ENCODE measurements at regions not wholly inside any gene's neighbourhood (a gene's known extent, or its start where the extent isn't known, plus 50 kb on each side); places are given as distances from the start of the nearest gene placed in this dataset.

DNA sequence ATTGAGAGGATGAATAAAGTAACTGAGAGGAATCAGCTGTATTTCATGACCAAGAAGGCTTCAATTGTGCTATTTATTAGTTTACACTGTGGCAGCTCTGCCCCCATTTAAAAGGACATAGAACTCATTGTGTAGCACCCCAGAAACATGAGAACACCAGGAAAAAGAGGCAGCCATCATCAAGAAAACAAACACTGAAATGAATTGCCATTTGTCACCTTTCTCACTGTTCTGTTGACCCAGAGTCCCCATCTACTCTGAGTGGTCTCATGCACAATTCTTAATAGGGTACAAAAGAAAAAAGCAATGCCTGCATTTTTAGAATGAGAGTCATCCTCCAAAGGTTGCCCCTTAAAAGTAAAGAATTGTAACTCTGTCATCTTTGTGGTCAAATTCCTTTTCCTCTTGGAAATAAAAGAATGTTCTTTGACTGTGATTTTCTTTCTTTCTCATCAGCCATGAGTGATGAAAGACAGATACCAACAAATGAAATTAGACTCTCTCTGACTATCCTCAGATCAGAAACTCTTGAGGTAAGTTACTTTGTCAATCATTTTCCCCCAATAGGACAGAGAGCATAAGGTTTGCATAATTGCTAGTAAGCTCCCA lies 1941.9 kb upstream of the PIK3C3 start:
- ChIA-PET RAD21 (ENCODE audit: unreplicated experiment) (no interaction called here), CTCF (interaction anchor here (0.7 kb wide), 1 partner anchor 449 kb away, joined by 3 read pairs; no protein-coding TSS in a partner anchor)
- no TSS peak for BruUV-seq (replicated peaks)

DNA sequence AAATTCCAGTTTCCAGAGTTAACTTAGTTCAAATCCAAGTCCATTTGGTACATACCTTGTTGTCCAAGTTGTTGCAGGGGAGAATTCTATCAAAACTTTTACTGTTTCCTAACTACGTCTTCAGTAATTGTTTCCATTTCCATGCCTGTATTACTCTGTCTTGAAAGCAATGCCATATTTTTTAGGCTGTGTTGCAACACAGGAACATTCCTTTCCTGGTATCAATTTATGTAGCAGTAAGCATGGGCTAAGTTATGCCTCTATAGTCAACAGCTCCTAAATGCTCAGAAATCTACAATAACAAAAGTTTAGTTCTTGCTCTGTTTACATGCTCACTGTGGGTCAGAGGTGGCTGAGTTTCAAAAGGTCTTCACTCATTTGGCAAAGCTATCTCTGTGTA lies 1943.8 kb upstream of the PIK3C3 start:
- FAIRE-seq (no peak), ATAC-seq (no peak), DNase-seq (ENCODE audit: low read depth, low spot score) (no peak)
- H3K4me2 ChIP-seq (ENCODE audit: control insufficient read depth, insufficient read depth), result no peak overlapping the region
- no peaks in the 10 kb centered on the region for H3K36me3 ChIP-seq (ENCODE audit: control insufficient read depth in 2 of 2, insufficient read depth in 2 of 2, low read length in 1 of 2)
- CTCF ChIA-PET, result no interaction called here
- no peaks in the 10 kb centered on the region for H3K9me3 ChIP-seq (replicated peaks; ENCODE audit: control insufficient read depth, insufficient read depth, low read length)
- intact Hi-C loops (cut with micrococcal nuclease; ENCODE audit: unreplicated experiment) (no loop called here), in situ Hi-C loops (cut with MboI) (no loop called here)
- H3K4me3 ChIP-seq, result no peak overlapping the region
- WGBS (ENCODE audit: insufficient coverage, insufficient replicate concordance, low lambda C conversion rate, missing lambda C conversion rate), result 0% methylated on average over 1 of the region's 1 CpG
- H3K9ac ChIP-seq (ENCODE audit: control insufficient read depth, insufficient read depth, low read length), result no peak overlapping the region
- H3K27ac ChIP-seq (ENCODE audit: control insufficient read depth, insufficient read depth), result no peak overlapping the region
- H4K20me1 ChIP-seq (ENCODE audit: control insufficient read depth, insufficient read depth), result no peaks in the 10 kb centered on the region
- no peaks in the 10 kb centered on the region for H3K4me1 ChIP-seq (ENCODE audit: control insufficient read depth, insufficient read depth, low read length)
- SMC1A ChIA-PET (ENCODE audit: uncharacterized antibody, unreplicated experiment), result interaction anchor here (1.1 kb wide), 1 partner anchor 21 kb away, joined by 3 read pairs; no protein-coding TSS in a partner anchor
- RAD21 ChIA-PET (ENCODE audit: unreplicated experiment), result no interaction called here
- no peaks in the 10 kb centered on the region for H3K79me2 ChIP-seq (ENCODE audit: control insufficient read depth, insufficient read depth, low read length)
- POLR2A ChIA-PET, result no interaction called here
- H3K27me3 ChIP-seq (replicated peaks in 1 of 2; ENCODE audit: control insufficient read depth in 2 of 2, insufficient read depth in 2 of 2, low read length in 1 of 2), result no peaks in the 10 kb centered on the region
- H2AFZ ChIP-seq (ENCODE audit: control insufficient read depth, low read depth, low read length), result no peak overlapping the region
- BruUV-seq (replicated peaks), result no TSS peak
- TF ChIP-seq CBX3 (IDR thresholded peaks at IDR 0.05; ENCODE audit: borderline replicate concordance, low read depth) (no peak), MEF2A (IDR thresholded peaks at IDR 0.05; ENCODE audit: insufficient read depth, low read depth, low read length) (no peak), IRF4 (IDR thresholded peaks at IDR 0.05; ENCODE audit: low read depth, low read length) (no peak)
- TF ChIP-seq, protein P1, sequence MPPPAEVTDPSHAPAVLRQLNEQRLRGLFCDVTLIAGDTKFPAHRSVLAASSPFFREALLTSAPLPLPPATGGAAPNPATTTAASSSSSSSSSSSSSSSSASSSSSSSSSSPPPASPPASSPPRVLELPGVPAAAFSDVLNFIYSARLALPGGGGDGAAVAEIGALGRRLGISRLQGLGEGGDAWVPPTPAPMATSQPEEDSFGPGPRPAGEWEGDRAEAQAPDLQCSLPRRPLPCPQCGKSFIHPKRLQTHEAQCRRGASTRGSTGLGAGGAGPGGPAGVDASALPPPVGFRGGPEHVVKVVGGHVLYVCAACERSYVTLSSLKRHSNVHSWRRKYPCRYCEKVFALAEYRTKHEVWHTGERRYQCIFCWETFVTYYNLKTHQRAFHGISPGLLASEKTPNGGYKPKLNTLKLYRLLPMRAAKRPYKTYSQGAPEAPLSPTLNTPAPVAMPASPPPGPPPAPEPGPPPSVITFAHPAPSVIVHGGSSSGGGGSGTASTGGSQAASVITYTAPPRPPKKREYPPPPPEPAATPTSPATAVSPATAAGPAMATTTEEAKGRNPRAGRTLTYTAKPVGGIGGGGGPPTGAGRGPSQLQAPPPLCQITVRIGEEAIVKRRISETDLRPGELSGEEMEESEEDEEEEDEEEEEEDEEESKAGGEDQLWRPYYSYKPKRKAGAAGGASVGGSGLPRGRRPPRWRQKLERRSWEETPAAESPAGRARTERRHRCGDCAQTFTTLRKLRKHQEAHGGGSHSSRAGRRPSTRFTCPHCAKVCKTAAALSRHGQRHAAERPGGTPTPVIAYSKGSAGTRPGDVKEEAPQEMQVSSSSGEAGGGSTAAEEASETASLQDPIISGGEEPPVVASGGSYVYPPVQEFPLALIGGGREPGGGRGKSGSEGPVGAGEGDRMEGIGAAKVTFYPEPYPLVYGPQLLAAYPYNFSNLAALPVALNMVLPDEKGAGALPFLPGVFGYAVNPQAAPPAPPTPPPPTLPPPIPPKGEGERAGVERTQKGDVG (CRISPR knock-in tag; IDR thresholded peaks at IDR 0.05), result no peak
- TF ChIP-seq, protein P2, sequence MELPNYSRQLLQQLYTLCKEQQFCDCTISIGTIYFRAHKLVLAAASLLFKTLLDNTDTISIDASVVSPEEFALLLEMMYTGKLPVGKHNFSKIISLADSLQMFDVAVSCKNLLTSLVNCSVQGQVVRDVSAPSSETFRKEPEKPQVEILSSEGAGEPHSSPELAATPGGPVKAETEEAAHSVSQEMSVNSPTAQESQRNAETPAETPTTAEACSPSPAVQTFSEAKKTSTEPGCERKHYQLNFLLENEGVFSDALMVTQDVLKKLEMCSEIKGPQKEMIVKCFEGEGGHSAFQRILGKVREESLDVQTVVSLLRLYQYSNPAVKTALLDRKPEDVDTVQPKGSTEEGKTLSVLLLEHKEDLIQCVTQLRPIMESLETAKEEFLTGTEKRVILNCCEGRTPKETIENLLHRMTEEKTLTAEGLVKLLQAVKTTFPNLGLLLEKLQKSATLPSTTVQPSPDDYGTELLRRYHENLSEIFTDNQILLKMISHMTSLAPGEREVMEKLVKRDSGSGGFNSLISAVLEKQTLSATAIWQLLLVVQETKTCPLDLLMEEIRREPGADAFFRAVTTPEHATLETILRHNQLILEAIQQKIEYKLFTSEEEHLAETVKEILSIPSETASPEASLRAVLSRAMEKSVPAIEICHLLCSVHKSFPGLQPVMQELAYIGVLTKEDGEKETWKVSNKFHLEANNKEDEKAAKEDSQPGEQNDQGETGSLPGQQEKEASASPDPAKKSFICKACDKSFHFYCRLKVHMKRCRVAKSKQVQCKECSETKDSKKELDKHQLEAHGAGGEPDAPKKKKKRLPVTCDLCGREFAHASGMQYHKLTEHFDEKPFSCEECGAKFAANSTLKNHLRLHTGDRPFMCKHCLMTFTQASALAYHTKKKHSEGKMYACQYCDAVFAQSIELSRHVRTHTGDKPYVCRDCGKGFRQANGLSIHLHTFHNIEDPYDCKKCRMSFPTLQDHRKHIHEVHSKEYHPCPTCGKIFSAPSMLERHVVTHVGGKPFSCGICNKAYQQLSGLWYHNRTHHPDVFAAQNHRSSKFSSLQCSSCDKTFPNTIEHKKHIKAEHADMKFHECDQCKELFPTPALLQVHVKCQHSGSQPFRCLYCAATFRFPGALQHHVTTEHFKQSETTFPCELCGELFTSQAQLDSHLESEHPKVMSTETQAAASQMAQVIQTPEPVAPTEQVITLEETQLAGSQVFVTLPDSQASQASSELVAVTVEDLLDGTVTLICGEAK (IDR thresholded peaks at IDR 0.05; ENCODE audit: borderline replicate concordance), result no peak

More for the DNA sequence above, 1941.9 kb upstream of the PIK3C3 start:
- FAIRE-seq (no peak), DNase-seq (ENCODE audit: low read depth, low spot score) (no peak), ATAC-seq (no peak)
- Histone ChIP-seq H3K9ac (ENCODE audit: control insufficient read depth, insufficient read depth, low read length) (no peak overlapping the region), H3K79me2 (ENCODE audit: control insufficient read depth, insufficient read depth, low read length) (no peaks in the 10 kb centered on the region), H3K4me1 (ENCODE audit: control insufficient read depth, insufficient read depth, low read length) (no peaks in the 10 kb centered on the region), H3K27me3 (replicated peaks in 1 of 2; ENCODE audit: control insufficient read depth in 2 of 2, insufficient read depth in 2 of 2, low read length in 1 of 2) (no peaks in the 10 kb centered on the region), H4K20me1 (ENCODE audit: control insufficient read depth, insufficient read depth) (no peaks in the 10 kb centered on the region), H3K9me3 (replicated peaks; ENCODE audit: control insufficient read depth, insufficient read depth, low read length) (no peaks in the 10 kb centered on the region), H2AFZ (ENCODE audit: control insufficient read depth, low read depth, low read length) (no peak overlapping the region), H3K4me3 (no peak overlapping the region), H3K27ac (ENCODE audit: control insufficient read depth, insufficient read depth) (no peak overlapping the region), H3K4me2 (ENCODE audit: control insufficient read depth, insufficient read depth) (no peak overlapping the region), H3K36me3 (ENCODE audit: control insufficient read depth in 2 of 2, insufficient read depth in 2 of 2, low read length in 1 of 2) (no peaks in the 10 kb centered on the region)
- POLR2A ChIA-PET, result no interaction called here
- SMC1A ChIA-PET (ENCODE audit: uncharacterized antibody, unreplicated experiment), result no interaction called here
- in situ Hi-C loops (cut with MboI), result no loop called here
- TF ChIP-seq ZZZ3 (IDR thresholded peaks at IDR 0.05; ENCODE audit: control insufficient read depth, insufficient read length, low read depth), result no peak
- TF ChIP-seq, protein P3, sequence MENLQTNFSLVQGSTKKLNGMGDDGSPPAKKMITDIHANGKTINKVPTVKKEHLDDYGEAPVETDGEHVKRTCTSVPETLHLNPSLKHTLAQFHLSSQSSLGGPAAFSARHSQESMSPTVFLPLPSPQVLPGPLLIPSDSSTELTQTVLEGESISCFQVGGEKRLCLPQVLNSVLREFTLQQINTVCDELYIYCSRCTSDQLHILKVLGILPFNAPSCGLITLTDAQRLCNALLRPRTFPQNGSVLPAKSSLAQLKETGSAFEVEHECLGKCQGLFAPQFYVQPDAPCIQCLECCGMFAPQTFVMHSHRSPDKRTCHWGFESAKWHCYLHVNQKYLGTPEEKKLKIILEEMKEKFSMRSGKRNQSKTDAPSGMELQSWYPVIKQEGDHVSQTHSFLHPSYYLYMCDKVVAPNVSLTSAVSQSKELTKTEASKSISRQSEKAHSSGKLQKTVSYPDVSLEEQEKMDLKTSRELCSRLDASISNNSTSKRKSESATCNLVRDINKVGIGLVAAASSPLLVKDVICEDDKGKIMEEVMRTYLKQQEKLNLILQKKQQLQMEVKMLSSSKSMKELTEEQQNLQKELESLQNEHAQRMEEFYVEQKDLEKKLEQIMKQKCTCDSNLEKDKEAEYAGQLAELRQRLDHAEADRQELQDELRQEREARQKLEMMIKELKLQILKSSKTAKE (IDR thresholded peaks at IDR 0.05; ENCODE audit: low read depth, poor library complexity, severe bottlenecking), result no peak
- intact Hi-C loops (cut with micrococcal nuclease; ENCODE audit: unreplicated experiment), result no loop called here

Data from GM12878 (cell line).